GM12875 (cell line): ENCODE measurements at regions not wholly inside any gene's neighbourhood (a gene's known extent, or its start where the extent isn't known, plus 50 kb on each side); places are given as distances from the start of the nearest gene placed in this dataset.
"Not testable (repeated sequence)": the region's sequence is repeated elsewhere in the genome, so short reads cannot be mapped to it uniquely, and the experiment has no call there.

Experiments
- H3K4me3 ChIP-seq: one replicate; pipeline ENCODE4 v1.5.1; 2011; ENCODE audit warnings: low read depth, low read length, control low read depth
- CTCF ChIP-seq: IDR thresholded peaks from 2 replicates; pipeline ENCODE4 v1.5.1; 2011; ENCODE audit warnings: low read depth, mild to moderate bottlenecking, control low read depth, inconsistent platforms, low read length, moderate library complexity, borderline replicate concordance; ENCODE audit not compliant: insufficient read depth

- TF ChIP-seq CTCF = no peak
Observed at GRCh38 chr2:83808878-83809277, 650.2 kb downstream of the SUCLG1 start.

GRCh38 chr2:83802604-83803003 is 656.5 kb downstream of the SUCLG1 start:
- no peak for TF ChIP-seq CTCF
- H3K4me3 ChIP-seq = no peak overlapping the region

More at GRCh38 chr2:83808878-83809277, 650.2 kb downstream of the SUCLG1 start:
- no peak overlapping the region for H3K4me3 ChIP-seq

GRCh38 chr2:83795777-83796176 is 663.3 kb downstream of the SUCLG1 start:
- no peak for TF ChIP-seq CTCF

GRCh38 chr2:83790467-83790866 is 668.6 kb downstream of the SUCLG1 start:
- not testable (repeated sequence) for H3K4me3 ChIP-seq

More at GRCh38 chr2:83795777-83796176, 663.3 kb downstream of the SUCLG1 start:
- H3K4me3 ChIP-seq = no peak overlapping the region

- H3K4me3 ChIP-seq = not testable (repeated sequence)
Observed at GRCh38 chr2:83789674-83790073, 669.4 kb downstream of the SUCLG1 start.

- not testable (repeated sequence) for H3K4me3 ChIP-seq
Observed at GRCh38 chr2:83788938-83789566, 670.0 kb downstream of the SUCLG1 start.

GRCh38 chr2:83787189-83787588 is 671.9 kb downstream of the SUCLG1 start:
- H3K4me3 ChIP-seq = no peak overlapping the region
- TF ChIP-seq CTCF = no peak

GRCh38 chr2:83786140-83786539 is 672.9 kb downstream of the SUCLG1 start:
- no peak overlapping the region for H3K4me3 ChIP-seq
- no peak for TF ChIP-seq CTCF

GRCh38 chr2:83784947-83785346 is 674.1 kb downstream of the SUCLG1 start:
- TF ChIP-seq CTCF = no peak

More at GRCh38 chr2:83784947-83785346, 674.1 kb downstream of the SUCLG1 start:
- no peak overlapping the region for H3K4me3 ChIP-seq
